Suprapubic skin (tissue), 4 donors: ENCODE measurements at regions not wholly inside any gene's neighbourhood (a gene's known extent, or its start where the extent isn't known, plus 50 kb on each side); places are given as distances from the start of the nearest gene placed in this dataset.
A peak's percentile ranks its signal among the peaks of the same experiment; 100 is the strongest.

Experiments
- DNase-seq, 2 donors: peaks; one replicate each; pipeline ENCODE4 v3.0.0-alpha.2; 2019; ENCODE audit warnings: low spot score in 2 of 2
- H3K27ac ChIP-seq: fragments of 200-600 bp; sonication (generic); one replicate; pipeline ENCODE4 v1.5.1; 2019
- H3K27me3 ChIP-seq: fragments of 200-600 bp; sonication (generic); one replicate; pipeline ENCODE4 v1.5.1; 2019
- H3K36me3 ChIP-seq: fragments of 200-600 bp; sonication (generic); one replicate; pipeline ENCODE4 v1.5.1; 2019
- H3K4me1 ChIP-seq: fragments of 200-600 bp; sonication (generic); one replicate; pipeline ENCODE4 v1.5.1; 2019
- H3K4me3 ChIP-seq: fragments of 200-600 bp; sonication (generic); one replicate; pipeline ENCODE4 v1.5.1; 2019; ENCODE audit warnings: mild to moderate bottlenecking
- H3K9me3 ChIP-seq: fragments of 200-600 bp; sonication (generic); one replicate; pipeline ENCODE4 v1.5.1; 2019
- CTCF ChIP-seq, 2 donors: fragments of 200-600 bp in 1 of 2; fragments of 450-650 bp in 1 of 2; sonication (generic) in 1 of 2; IDR thresholded peaks; one replicate each; pipeline ENCODE4 v1.5.1; 2016 to 2019; ENCODE audit warnings: antibody characterized with exemption in 2 of 2, mild to moderate bottlenecking in 1 of 2, moderate library complexity in 1 of 2
- EP300 ChIP-seq: sonication (generic); formaldehyde crosslinking; IDR thresholded peaks from one replicate; pipeline ENCODE4 v1.6.1; 2017; ENCODE audit warnings: antibody characterized with exemption
- POLR2A ChIP-seq, 2 donors: fragments of 450-650 bp; IDR thresholded peaks; one replicate each; pipeline ENCODE4 v1.6.1; 2017; ENCODE audit warnings: antibody characterized with exemption in 2 of 2, mild to moderate bottlenecking in 2 of 2, moderate library complexity in 2 of 2
- POLR2AphosphoS5 ChIP-seq, 3 donors: sonication (generic); formaldehyde crosslinking; IDR thresholded peaks; one replicate each; pipeline ENCODE4 v1.6.1; 2017; ENCODE audit warnings: antibody characterized with exemption in 3 of 3
- whole genome bisulfite sequencing: methylation state at CpG from one replicate; pipeline ENCODE4 v1.1.5; 2018; 5-methylcytosine and 5-hydroxymethylcytosine counted together

- TF ChIP-seq CTCF (IDR thresholded peaks at IDR 0.05) = no peak
- TF ChIP-seq POLR2AphosphoS5 (IDR thresholded peaks at IDR 0.05) = no peak
- TF ChIP-seq POLR2A (IDR thresholded peaks at IDR 0.05) = no peak
- TF ChIP-seq EP300 = no peak
- no peak overlapping the region for H3K4me3 ChIP-seq
- peaks cover 4% of the 10 kb centered on the region for H3K27me3 ChIP-seq
- H3K36me3 ChIP-seq = no peaks in the 10 kb centered on the region
- no peak overlapping the region for H3K27ac ChIP-seq
- 91% methylated on average over 6 of the region's 6 CpGs for WGBS
- H3K4me1 ChIP-seq = peaks cover 2% of the 10 kb centered on the region
- H3K9me3 ChIP-seq = no peaks in the 10 kb centered on the region
- DNase-seq = peak in 1 of 2 donors; percentile 29
Measured at GRCh38 chr7:3204526-3204925, 96.5 kb upstream of the SDK1 start.

GRCh38 chr7:3206101-3206500 is 95.0 kb upstream of the SDK1 start:
- 92% methylated on average over 4 of the region's 5 CpGs for WGBS
- no peak overlapping the region for H3K27ac ChIP-seq
- H3K27me3 ChIP-seq = peaks cover 4% of the 10 kb centered on the region
- no peaks in the 10 kb centered on the region for H3K36me3 ChIP-seq
- no peaks in the 10 kb centered on the region for H3K9me3 ChIP-seq
- no peak for TF ChIP-seq EP300
- DNase-seq = peak in 1 of 2 donors; percentile 28
- H3K4me1 ChIP-seq = peaks cover 2% of the 10 kb centered on the region
- no peak overlapping the region for H3K4me3 ChIP-seq

GRCh38 chr7:3206771-3207191 is 94.3 kb upstream of the SDK1 start:
- 73% methylated on average over 5 of the region's 5 CpGs for WGBS
- H3K36me3 ChIP-seq = no peaks in the 10 kb centered on the region
- H3K27ac ChIP-seq = no peak overlapping the region
- peak in 1 of 2 donors; percentile 38 for DNase-seq
- no peak overlapping the region for H3K4me3 ChIP-seq
- peaks cover 4% of the 10 kb centered on the region for H3K27me3 ChIP-seq
- no peak for TF ChIP-seq POLR2AphosphoS5 (IDR thresholded peaks at IDR 0.05)
- no peaks in the 10 kb centered on the region for H3K9me3 ChIP-seq
- H3K4me1 ChIP-seq = peaks cover 2% of the 10 kb centered on the region

DNA sequence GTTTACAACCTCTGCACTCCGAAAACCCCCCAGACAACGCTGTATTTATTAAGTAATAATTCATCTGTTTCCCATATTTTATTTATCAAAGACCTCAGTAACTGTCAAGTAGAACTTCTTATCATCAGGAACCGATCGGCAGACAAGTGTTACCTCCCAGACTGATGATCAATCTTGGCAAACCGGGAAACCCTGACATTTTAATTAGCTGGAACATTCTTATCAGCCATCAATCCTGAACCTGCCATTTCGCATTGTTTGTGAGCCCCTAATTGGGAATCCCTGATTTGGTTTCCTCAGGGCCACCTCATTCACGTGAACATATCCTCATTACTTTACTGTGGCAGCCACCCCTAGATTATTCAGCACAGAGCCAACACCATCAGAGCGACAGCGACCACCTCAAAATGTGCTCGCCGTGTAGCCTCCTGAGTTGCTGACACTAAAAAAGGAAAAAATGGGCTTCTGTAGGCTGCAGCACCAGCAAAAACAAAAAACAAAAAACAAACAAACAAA is 93.6 kb upstream of the SDK1 start:
- no peak overlapping the region for H3K27ac ChIP-seq
- H3K36me3 ChIP-seq = no peaks in the 10 kb centered on the region
- peaks cover 4% of the 10 kb centered on the region for H3K27me3 ChIP-seq
- no peak for TF ChIP-seq POLR2A (IDR thresholded peaks at IDR 0.05)
- TF ChIP-seq CTCF (IDR thresholded peaks at IDR 0.05) = no peak
- no peak for TF ChIP-seq POLR2AphosphoS5 (IDR thresholded peaks at IDR 0.05)
- no peak for TF ChIP-seq EP300
- DNase-seq = no peak
- peaks cover 2% of the 10 kb centered on the region for H3K4me1 ChIP-seq
- no peak overlapping the region for H3K4me3 ChIP-seq
- no peaks in the 10 kb centered on the region for H3K9me3 ChIP-seq
- WGBS = 39% methylated on average over 11 of the region's 11 CpGs

GRCh38 chr7:3210531-3210930 is 90.5 kb upstream of the SDK1 start:
- H3K27ac ChIP-seq = no peak overlapping the region
- TF ChIP-seq CTCF (IDR thresholded peaks at IDR 0.05) (no peak), POLR2A (IDR thresholded peaks at IDR 0.05) (no peak), EP300 (no peak), POLR2AphosphoS5 (IDR thresholded peaks at IDR 0.05) (no peak)
- H3K27me3 ChIP-seq = peaks cover 4% of the 10 kb centered on the region
- H3K36me3 ChIP-seq = no peaks in the 10 kb centered on the region
- H3K4me1 ChIP-seq = no peaks in the 10 kb centered on the region
- 94% methylated on average over 2 of the region's 2 CpGs for WGBS
- no peaks in the 10 kb centered on the region for H3K9me3 ChIP-seq
- H3K4me3 ChIP-seq = no peak overlapping the region
- no peak for DNase-seq

DNA sequence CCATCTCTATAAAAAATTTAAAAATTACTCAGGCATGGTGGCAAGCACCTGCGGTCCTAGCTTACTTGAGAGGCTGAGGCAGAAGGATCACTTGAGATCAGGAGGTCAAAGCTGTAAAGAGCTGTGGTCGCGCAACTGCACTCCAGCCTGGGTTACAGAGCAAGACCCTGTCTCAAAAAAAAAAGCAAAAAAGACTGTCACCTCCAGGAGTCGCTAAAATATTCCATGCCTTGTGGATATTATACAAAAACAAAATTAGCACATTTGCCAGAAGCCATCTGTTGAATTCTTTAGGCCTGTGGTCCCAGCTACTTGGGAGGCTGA is 87.0 kb upstream of the SDK1 start:
- H3K4me3 ChIP-seq = no peak overlapping the region
- TF ChIP-seq EP300 = no peak
- TF ChIP-seq POLR2AphosphoS5 (IDR thresholded peaks at IDR 0.05) = no peak
- TF ChIP-seq POLR2A (IDR thresholded peaks at IDR 0.05) = no peak
- no peak for TF ChIP-seq CTCF (IDR thresholded peaks at IDR 0.05)
- WGBS = 71% methylated on average over 4 of the region's 4 CpGs
- H3K9me3 ChIP-seq = no peaks in the 10 kb centered on the region
- no peaks in the 10 kb centered on the region for H3K36me3 ChIP-seq
- H3K4me1 ChIP-seq = peaks cover 15% of the 10 kb centered on the region
- peaks cover 7% of the 10 kb centered on the region for H3K27me3 ChIP-seq
- no peak for DNase-seq
- no peak overlapping the region for H3K27ac ChIP-seq
